ENCODE measurements at regions not wholly inside any gene's neighbourhood (a gene's known extent, or its start where the extent isn't known, plus 50 kb on each side); places are given as distances from the start of the nearest gene placed in this dataset.

DNA sequence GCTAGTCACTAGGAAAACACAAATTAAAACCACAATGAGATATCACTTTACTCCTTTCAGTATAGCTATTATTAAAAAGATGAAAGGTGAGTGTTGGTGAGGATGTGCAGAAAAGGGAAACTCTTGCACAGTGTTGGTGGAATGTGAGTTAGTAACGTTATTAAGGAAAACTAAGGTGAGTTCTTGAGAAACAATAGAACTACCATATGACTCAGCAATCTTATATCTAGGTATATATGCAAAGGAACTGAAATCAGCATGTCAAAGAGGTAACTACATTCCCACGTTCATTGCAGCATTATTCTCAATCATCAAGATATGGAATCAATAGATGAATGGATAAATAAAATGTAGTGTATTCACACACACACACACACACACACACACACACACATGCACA, 117.3 kb upstream of the HNMT start:
- TF ChIP-seq, protein P1, sequence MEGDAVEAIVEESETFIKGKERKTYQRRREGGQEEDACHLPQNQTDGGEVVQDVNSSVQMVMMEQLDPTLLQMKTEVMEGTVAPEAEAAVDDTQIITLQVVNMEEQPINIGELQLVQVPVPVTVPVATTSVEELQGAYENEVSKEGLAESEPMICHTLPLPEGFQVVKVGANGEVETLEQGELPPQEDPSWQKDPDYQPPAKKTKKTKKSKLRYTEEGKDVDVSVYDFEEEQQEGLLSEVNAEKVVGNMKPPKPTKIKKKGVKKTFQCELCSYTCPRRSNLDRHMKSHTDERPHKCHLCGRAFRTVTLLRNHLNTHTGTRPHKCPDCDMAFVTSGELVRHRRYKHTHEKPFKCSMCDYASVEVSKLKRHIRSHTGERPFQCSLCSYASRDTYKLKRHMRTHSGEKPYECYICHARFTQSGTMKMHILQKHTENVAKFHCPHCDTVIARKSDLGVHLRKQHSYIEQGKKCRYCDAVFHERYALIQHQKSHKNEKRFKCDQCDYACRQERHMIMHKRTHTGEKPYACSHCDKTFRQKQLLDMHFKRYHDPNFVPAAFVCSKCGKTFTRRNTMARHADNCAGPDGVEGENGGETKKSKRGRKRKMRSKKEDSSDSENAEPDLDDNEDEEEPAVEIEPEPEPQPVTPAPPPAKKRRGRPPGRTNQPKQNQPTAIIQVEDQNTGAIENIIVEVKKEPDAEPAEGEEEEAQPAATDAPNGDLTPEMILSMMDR (IDR thresholded peaks at IDR 0.05): no peak
- TF ChIP-seq POLR2A (IDR thresholded peaks at IDR 0.05) (no peak), EP300 (IDR thresholded peaks at IDR 0.05) (no peak)
